GM21529 (cell line): ENCODE measurements at regions not wholly inside any gene's neighbourhood (a gene's known extent, or its start where the extent isn't known, plus 50 kb on each side); places are given as distances from the start of the nearest gene placed in this dataset.

Experiments used
- ATAC-seq: cut with Tn5 transposase; IDR thresholded peaks from one replicate; pipeline ENCODE4 v1.9.1; 2021; ENCODE audit not compliant: unreplicated experiment

DNA sequence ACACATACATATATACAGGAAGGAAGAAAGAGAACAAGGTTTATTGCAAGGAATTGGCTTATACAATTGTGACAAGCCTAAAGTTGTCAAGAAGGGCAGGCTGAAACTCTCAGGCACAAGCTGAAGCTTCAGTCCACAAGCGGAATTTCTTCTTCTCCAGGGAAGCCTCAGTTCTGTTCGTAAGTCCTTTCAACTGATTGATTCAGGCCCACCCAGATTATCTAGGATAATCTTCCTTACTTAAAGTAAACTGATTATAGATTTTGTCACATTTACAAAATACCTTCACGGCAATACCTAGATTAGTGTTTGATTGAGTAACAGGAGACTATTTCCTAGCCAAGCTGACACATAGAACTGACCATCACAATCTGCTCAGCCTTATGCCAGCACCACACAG, 81.5 kb upstream of the TMEM260 start:
- ATAC-seq, result no peak

DNA sequence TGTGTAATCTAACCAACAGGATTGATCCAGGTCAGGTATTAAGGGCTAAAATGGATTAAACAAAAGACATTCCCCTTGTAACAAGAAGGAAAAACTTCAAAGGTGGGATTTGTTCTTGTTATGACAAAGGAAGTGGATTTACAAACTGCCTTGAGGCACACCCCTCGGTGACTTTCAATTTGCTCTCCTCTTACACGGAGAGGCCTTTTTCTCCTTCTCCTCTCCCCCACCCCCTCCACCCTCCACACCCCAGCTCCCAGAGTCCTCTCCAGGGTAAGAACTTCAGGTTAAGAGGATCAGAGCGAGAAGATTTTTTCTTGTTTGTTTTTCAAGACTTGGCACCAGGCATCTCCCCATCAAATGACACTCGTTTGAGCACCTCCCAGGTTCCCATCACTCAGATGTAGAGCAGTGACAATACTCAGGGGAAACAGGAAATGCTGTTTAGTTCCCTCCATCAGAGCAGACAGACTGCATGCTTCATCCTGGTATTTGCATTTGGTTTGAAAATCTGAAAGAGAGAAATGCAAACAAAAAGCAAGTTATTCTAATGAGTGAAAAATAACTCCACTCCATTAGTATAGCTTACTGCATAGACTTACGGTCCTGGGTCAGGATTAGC, 77.6 kb upstream of the TMEM260 start:
- no peak for ATAC-seq

DNA sequence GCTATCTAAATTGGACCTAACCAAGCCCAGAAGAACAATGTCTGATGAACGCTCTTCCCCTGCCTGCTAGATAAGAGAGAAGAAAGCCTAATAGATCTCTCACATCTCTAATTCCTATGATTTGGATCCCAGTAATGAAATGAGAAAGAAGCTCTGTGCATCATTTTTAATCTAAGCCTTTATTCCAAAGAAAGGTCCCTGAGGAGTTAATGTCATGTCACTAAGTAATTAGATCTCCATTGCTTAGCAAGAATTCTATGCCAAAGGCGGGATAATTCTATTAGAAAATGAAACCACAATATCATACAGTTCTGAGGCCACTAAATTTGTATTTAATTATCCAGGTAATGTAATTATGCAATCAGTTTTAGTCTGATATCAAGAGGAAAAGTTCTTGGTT, 74.2 kb upstream of the TMEM260 start:
- ATAC-seq, result no peak

DNA sequence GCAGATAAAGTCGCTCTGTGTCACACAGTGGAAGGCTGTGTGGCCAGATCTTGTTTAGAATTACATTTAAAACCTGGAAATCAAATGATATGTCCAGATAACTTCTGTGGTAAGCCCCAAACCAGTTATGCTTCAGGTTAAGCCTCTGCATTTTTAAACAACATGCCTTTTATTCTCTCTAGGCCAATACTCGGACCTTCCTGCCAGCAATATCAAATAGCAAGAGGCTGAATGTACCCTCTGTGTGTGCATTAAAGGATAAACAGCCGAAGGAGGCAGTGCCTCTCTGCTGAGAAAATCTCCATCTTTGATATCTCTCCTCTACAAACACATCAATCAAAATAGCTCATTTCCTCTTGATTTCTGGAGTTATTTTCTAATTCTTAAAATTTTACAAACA, 67.1 kb upstream of the TMEM260 start:
- no peak for ATAC-seq

DNA sequence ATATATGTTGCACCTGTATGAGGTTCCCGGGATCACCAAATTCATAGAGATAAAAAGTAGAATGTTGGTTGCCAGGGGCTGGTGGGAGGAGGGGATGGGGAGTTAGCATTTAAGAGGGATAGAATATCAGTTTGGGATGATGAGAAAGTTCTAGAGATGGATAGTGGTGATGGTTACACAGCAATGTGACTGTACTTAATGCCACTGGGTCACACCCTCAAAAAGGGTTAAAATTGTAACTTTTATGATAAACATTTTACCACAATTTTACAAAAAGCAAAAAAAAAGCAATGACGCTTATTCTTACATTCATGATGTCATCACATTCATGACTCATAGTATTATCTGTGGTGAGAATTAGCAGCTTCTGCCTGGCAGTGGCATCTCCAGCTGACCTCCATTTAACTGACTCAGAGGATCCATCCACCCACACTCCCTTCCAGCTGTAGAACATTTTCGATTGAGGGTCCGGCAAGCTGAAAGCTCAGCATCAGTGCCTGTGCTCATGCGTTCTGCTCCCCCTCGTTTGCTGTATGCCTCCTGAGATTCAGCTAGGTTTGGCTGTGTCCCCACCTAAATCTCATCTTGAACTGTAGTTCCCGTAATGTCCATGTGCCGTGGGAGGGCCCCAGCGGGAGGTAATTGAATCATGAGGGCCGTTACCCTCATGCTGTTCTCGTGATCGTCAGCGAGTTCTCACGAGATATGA, 64.8 kb upstream of the TMEM260 start:
- ATAC-seq, result no peak

DNA sequence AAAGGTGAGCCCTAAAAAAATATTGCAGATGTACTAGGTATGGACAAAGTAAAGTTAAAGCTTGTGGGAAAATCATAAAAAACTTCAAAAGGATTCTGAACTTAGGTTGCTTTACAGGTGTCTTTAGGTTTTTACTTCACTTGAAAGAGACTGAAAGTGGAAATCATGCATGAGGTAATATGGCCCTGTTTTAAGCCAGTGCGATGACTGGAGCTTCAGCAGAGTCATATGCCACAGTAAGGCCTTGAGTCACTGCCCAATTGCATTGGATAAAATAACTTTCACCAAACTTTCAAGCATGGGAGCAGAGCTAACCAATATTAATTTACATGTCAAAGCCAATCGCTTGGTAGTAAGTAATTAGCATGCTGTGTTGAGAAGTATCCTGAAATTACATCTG, 63.9 kb upstream of the TMEM260 start:
- no peak for ATAC-seq

DNA sequence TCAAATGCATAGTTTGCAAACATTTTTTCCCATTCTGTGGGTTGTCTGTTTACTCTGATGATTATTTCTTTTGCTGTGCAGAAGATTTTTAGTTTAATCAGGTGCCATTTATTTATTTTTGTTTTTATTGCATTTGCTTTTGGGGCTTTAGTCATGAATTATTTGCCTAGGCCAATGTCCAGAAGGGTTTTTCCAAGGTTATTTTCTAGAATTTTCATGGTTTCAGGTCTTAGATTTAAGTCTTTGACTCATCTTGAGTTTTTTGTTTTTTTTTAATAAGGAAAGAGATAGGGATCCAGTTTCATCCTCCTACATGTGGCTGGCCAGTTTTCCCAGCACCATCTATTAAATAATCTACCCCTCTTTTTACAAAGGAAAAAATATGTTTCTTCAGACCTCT, 57.2 kb upstream of the TMEM260 start:
- ATAC-seq, result no peak

DNA sequence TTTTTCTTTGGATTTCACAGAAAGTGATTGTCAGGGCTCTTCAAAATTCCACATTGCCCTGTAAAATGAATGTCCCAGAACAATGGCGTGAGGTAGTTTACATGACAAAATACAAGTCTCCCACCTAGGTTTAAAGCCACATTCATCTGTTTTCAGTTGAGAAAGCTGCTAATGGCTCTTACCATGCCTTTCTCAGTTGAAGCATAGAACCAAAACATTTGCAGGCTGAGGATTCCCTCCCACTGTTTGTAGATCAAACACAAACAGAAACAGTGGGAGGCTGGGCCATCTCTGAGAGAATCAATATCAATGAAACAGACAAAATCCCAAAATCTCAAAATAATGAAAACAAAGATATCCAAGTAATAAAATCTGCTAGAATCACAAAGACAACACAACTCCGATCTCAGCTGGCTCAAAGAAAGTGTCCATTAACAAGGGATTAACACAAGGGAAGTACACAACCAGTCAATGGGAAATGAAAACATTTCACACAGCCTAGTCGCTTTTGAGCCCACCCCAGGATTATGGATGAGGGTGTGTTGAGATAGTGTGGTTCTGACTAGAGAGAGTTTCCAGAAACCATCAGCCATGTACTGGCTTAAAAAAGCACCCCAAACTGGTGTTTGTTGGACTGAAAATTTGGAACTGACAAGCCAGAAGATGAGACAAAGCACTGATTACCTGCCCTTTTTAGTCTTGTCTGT, 54.5 kb upstream of the TMEM260 start:
- ATAC-seq, result no peak

DNA sequence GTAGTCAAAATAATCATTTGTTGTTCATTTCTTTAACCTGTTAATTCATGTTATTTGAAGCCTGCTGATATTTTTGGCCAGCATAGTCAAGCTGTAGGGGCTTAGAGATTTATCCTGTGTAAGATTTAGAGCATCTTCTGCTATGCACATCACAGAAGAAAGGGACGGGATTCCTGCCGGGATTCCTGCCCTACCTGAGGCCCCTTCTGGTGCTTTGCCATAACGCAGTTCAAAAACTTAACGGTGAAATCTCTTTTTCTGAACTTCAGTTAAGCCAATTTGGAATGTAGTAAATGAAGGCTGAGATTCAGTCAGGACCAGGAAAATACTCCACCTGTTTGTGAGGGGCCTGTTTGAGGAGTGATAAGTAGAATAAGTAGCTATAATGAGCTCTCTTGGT, 50.7 kb upstream of the TMEM260 start:
- ATAC-seq, result no peak
